ENCODE measurements at regions not wholly inside any gene's neighbourhood (a gene's known extent, or its start where the extent isn't known, plus 50 kb on each side); places are given as distances from the start of the nearest gene placed in this dataset.

- TF ChIP-seq CTCF (IDR thresholded peaks at IDR 0.05; ENCODE audit: borderline replicate concordance, insufficient read depth, low read depth, low read length) = no peak
- no peak overlapping the region for H3K4me3 ChIP-seq (ENCODE audit: low read depth, low read length)
These were observed 178.0 kb downstream of the TEX13C start for GRCh38 chrX:125497667-125498066.

GRCh38 chrX:125503769-125504168, 184.1 kb downstream of the TEX13C start:
- TF ChIP-seq CTCF (IDR thresholded peaks at IDR 0.05; ENCODE audit: borderline replicate concordance, insufficient read depth, low read depth, low read length) = no peak
- H3K4me3 ChIP-seq (ENCODE audit: low read depth, low read length) = no peak overlapping the region

- no peak for TF ChIP-seq CTCF (IDR thresholded peaks at IDR 0.05; ENCODE audit: borderline replicate concordance, insufficient read depth, low read depth, low read length)
- no peak overlapping the region for H3K4me3 ChIP-seq (ENCODE audit: low read depth, low read length)
These were observed 185.5 kb downstream of the TEX13C start for GRCh38 chrX:125505207-125505606.

GRCh38 chrX:125507119-125507518, 187.4 kb downstream of the TEX13C start:
- no peak for TF ChIP-seq CTCF (IDR thresholded peaks at IDR 0.05; ENCODE audit: borderline replicate concordance, insufficient read depth, low read depth, low read length)
- H3K4me3 ChIP-seq (ENCODE audit: low read depth, low read length) = no peak overlapping the region

GRCh38 chrX:125520029-125520428, 200.4 kb downstream of the TEX13C start:
- no peak for TF ChIP-seq CTCF (IDR thresholded peaks at IDR 0.05; ENCODE audit: borderline replicate concordance, insufficient read depth, low read depth, low read length)
- H3K4me3 ChIP-seq (ENCODE audit: low read depth, low read length) = no peak overlapping the region

- TF ChIP-seq CTCF (IDR thresholded peaks at IDR 0.05; ENCODE audit: borderline replicate concordance, insufficient read depth, low read depth, low read length) = no peak
- H3K4me3 ChIP-seq (ENCODE audit: low read depth, low read length) = no peak overlapping the region
These were observed 203.1 kb downstream of the TEX13C start for GRCh38 chrX:125522752-125523151.

- no peak for TF ChIP-seq CTCF (IDR thresholded peaks at IDR 0.05; ENCODE audit: borderline replicate concordance, insufficient read depth, low read depth, low read length)
- H3K4me3 ChIP-seq (ENCODE audit: low read depth, low read length) = no peak overlapping the region
These were observed 212.9 kb downstream of the TEX13C start for GRCh38 chrX:125532411-125533089.
